ENCODE measurements at regions not wholly inside any gene's neighbourhood (a gene's known extent, or its start where the extent isn't known, plus 50 kb on each side); places are given as distances from the start of the nearest gene placed in this dataset.

GRCh38 chr2:136510244-136510643, 255.1 kb upstream of the THSD7B start:
- TF ChIP-seq CTCF (IDR thresholded peaks at IDR 0.05) = no peak
- no peak for TF ChIP-seq POLR2AphosphoS5 (IDR thresholded peaks at IDR 0.05; ENCODE audit: low read depth, low read length)
